Heart right ventricle (tissue), 16 donors: ENCODE measurements at regions not wholly inside any gene's neighbourhood (a gene's known extent, or its start where the extent isn't known, plus 50 kb on each side); places are given as distances from the start of the nearest gene placed in this dataset.

ENCODE experiments used
- ATAC-seq, 8 donors: fragments of 200-7000 bp; cut with Tn5 transposase; one replicate each; pipeline ENCODE4 v1.9.1; 2020; ENCODE audit warnings: mild to moderate bottlenecking in 8 of 8, moderate library complexity in 8 of 8, moderate number of reproducible peaks in 1 of 8
- DNase-seq, 2 donors: peaks; one replicate each; pipeline ENCODE4 v3.0.0-alpha.2; 2020
- H3K27ac ChIP-seq, 10 donors: fragments of 200-600 bp; sonication (generic) in 2 of 10; one replicate each; pipeline versions ENCODE4 v1.5.0 to v1.8.0; 2020 to 2022; ENCODE audit warnings: mild to moderate bottlenecking in 3 of 10
- H3K27me3 ChIP-seq, 7 donors: fragments of 200-600 bp; one replicate each; pipeline ENCODE4 v1.8.0; 2021 to 2022; ENCODE audit warnings: mild to moderate bottlenecking in 2 of 7
- H3K36me3 ChIP-seq, 9 donors: fragments of 200-600 bp; sonication (generic) in 1 of 9; one replicate each; pipeline versions ENCODE4 v1.5.0 to v1.8.0; 2020 to 2022; ENCODE audit warnings: mild to moderate bottlenecking in 2 of 9
- H3K4me1 ChIP-seq, 9 donors: fragments of 200-600 bp; sonication (generic) in 1 of 9; one replicate each; pipeline versions ENCODE4 v1.5.0 to v1.8.0; 2020 to 2022; ENCODE audit warnings: mild to moderate bottlenecking in 4 of 9
- H3K4me3 ChIP-seq, 10 donors: fragments of 200-600 bp; sonication (generic) in 2 of 10; one replicate each; pipeline versions ENCODE4 v1.5.0 to v1.8.0; 2020 to 2022; ENCODE audit warnings: mild to moderate bottlenecking in 7 of 10, moderate library complexity in 2 of 10
- H3K9me3 ChIP-seq, 11 donors: fragments of 200-600 bp in 10 of 11; sonication (generic) in 2 of 11; one replicate each; pipeline versions ENCODE4 v1.5.0 to v1.8.0; 2013 to 2022; ENCODE audit warnings: mild to moderate bottlenecking in 2 of 11, control low read depth in 1 of 11, moderate library complexity in 1 of 11
- CTCF ChIP-seq, 9 donors: fragments of 200-600 bp; sonication (generic) in 2 of 9; IDR thresholded peaks; one replicate each; pipeline versions ENCODE4 v1.5.0 to v1.8.0; 2021 to 2022; ENCODE audit warnings: antibody characterized with exemption in 9 of 9, mild to moderate bottlenecking in 5 of 9, moderate library complexity in 1 of 9
- WGBS, 2 donors: extraction: QIAGEN DNeasy Blood & Tissue Kit; methylation state at CpG; one replicate each; pipeline ENCODE4 v1.1.7; 2013; ENCODE audit warnings: inconsistent platforms in 1 of 2; 5-methylcytosine and 5-hydroxymethylcytosine counted together
- intact Hi-C, 10 donors: fragments of 100-400 bp; cut with DNase I; formaldehyde crosslinking; loops; one replicate each; pipeline versions ENCODE4 v1.11.1 to v1.14.2; 2022
- donor health status: Arrhythmogenic right ventricular cardiomyopathy.
- donor health status: ischemic (EF 13 %, LVEDD 7.1; RV severe dilation, severe dysfunction).
- donor health status: healthy with polysubstance abuse.
- donor health status: DM: no; HTN: yes; CAD: no.
- donor health status: DM: no; HTN: no; CAD: no.
- donor health status: ischemic (EF 25% LVEDD 6.9; RV normal size, moderate dysfunction).
- donor health status: ischemic (EF 25% LVEDD 5.7; RV mildly dilated, moderate dysfunction).
- donor health status: healthy.
- donor health status: DM: yes; HTN: yes; CAD: no.
- donor health status: Ischemic cardiomyopathy.
- donor health status: ischemic (EF 35%, LVEDD 5.7; RV mildly dilated, moderate dysfunction).
- donor health status: nonischemic (EF 11% LVEDD 7.7; RV severe dilation, severe dysfunction).
- donor health status: DM: yes; HTN: yes; CAD: no.
- donor health status: PGD.
- donor health status: ischemic (EF 29% LVEDD 5.4; RV normal size, mild dysfunction).
- donor health status: nonischemic (EF 23%, LVEDD 6.1; RV moderate dilation, normal function).

DNA sequence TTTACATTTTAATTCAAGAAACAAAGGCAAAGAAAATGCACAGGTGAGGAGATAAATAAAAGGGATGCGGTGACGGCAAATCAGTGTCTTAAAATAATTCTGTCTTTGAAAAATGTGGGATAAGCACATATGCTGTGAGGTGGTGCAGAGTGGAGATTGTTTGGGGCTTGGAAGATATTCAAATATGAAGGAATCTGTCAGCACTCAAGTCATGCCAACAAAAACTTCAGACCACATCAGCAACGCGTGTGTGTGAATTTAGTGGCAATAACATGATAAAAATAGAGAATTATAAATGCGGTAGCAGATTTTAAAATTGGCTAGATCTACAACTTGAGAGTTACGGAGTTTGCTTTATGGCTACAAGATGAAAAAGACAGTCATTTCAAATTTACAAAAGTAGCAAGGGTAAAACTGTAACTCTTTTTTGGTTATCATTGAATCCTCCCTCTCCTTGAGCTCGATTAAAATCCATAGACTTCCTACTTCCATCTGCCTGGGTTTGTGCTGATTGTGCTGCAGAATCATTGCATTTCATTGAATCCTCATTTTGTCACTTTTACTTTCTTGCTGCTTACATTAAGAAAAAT, 71.5 kb upstream of the VCX2 start:
- Histone ChIP-seq H3K36me3 (no peaks in the 10 kb centered on the region), H3K4me1 (no peaks in the 10 kb centered on the region), H3K27ac (no peak overlapping the region), H3K27me3 (no peaks in the 10 kb centered on the region), H3K4me3 (no peak overlapping the region), H3K9me3 (no peaks in the 10 kb centered on the region)
- ATAC-seq (no peak), DNase-seq (no peak)
- WGBS, 2 donors, result 26 to 44% methylated on average over 7 of the region's 7 CpGs
- no peak for TF ChIP-seq CTCF (IDR thresholded peaks at IDR 0.05)
- intact Hi-C loops, result no loop called here

DNA sequence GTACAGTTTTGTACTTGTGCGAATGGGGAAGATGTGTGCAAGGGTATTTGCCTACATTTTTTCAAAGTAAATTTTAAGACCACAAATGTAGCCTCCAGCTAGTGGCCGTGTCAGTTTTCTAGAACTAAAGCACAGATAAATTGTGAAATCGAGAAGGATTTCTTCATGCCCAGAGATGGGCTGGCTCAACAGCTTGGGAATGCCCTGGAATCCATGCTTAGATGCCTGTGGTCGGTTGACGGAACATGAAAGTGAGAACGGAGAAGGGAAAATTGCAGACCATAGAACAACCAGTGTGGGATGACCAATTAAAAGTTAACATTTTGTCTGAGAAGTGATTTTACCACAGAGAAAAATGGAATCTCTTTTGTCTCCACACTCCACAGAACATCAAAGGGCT, 73.2 kb upstream of the VCX2 start:
- Histone ChIP-seq H3K9me3 (no peaks in the 10 kb centered on the region), H3K27ac (no peak overlapping the region), H3K36me3 (no peaks in the 10 kb centered on the region), H3K27me3 (no peaks in the 10 kb centered on the region), H3K4me3 (no peak overlapping the region), H3K4me1 (no peaks in the 10 kb centered on the region)
- DNase-seq (no peak), ATAC-seq (no peak)
- intact Hi-C loops, result no loop called here
- no peak for TF ChIP-seq CTCF (IDR thresholded peaks at IDR 0.05)
- 94 to 95% methylated on average over 6 of the region's 6 CpGs for WGBS, 2 donors

DNA sequence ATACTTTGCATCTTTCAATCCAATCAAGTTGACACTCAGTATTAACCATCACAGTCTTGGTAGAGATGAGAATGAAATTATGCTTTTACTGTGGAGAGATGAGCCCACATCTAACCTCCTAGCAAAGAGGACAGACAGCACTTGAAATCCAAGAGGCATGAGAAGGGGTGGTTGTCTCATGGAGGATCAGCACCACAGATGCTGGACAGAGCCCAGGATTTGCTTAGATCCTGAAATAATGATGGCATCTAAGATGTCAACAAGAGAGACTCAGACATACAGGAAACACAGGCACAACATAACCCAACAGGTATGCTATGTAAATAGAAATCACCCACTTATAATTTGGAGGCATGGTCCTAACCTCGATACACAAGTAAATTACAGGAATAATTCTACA, 74.3 kb upstream of the VCX2 start:
- no peak for TF ChIP-seq CTCF (IDR thresholded peaks at IDR 0.05)
- Histone ChIP-seq H3K9me3 (no peaks in the 10 kb centered on the region), H3K36me3 (no peaks in the 10 kb centered on the region), H3K4me3 (no peak overlapping the region), H3K4me1 (no peaks in the 10 kb centered on the region), H3K27me3 (no peaks in the 10 kb centered on the region), H3K27ac (no peak overlapping the region)
- ATAC-seq, result no peak
- no peak for DNase-seq
- intact Hi-C loops, result no loop called here
- WGBS, 2 donors, result 92 to 97% methylated on average over 1 of the region's 1 CpG

GRCh38 chrX:8253096-8253495, 82.0 kb upstream of the VCX2 start:
- WGBS, 2 donors, result 64 to 79% methylated on average over 3 of the region's 3 CpGs
- Histone ChIP-seq H3K4me3 (no peak overlapping the region), H3K27me3 (no peaks in the 10 kb centered on the region), H3K36me3 (no peaks in the 10 kb centered on the region), H3K9me3 (no peaks in the 10 kb centered on the region), H3K4me1 (no peaks in the 10 kb centered on the region), H3K27ac (no peak overlapping the region)
- ATAC-seq, result no peak
- TF ChIP-seq CTCF (IDR thresholded peaks at IDR 0.05), result no peak
- DNase-seq, result no peak
- intact Hi-C loops, result no loop called here
